Stomach (tissue), 4 donors: ENCODE measurements at regions not wholly inside any gene's neighbourhood (a gene's known extent, or its start where the extent isn't known, plus 50 kb on each side); places are given as distances from the start of the nearest gene placed in this dataset.
"Not testable (repeated sequence)": the region's sequence is repeated elsewhere in the genome, so short reads cannot be mapped to it uniquely, and the experiment has no call there.

Source experiments
- CTCF ChIP-seq, 7 experiments: fragments of 450-650 bp in 4 of 7; fragments of 200-600 bp in 3 of 7; sonication (generic) in 3 of 7; IDR thresholded peaks; one replicate each; pipeline ENCODE4 v1.5.1; 2016 to 2019; ENCODE audit warnings: antibody characterized with exemption in 7 of 7, control low read depth in 2 of 7, mild to moderate bottlenecking in 1 of 7
- EP300 ChIP-seq: sonication (generic); formaldehyde crosslinking; IDR thresholded peaks from one replicate; pipeline ENCODE4 v1.6.1; 2017; ENCODE audit warnings: antibody characterized with exemption
- POLR2A ChIP-seq, 4 donors: fragments of 450-650 bp; IDR thresholded peaks; one replicate each; pipeline ENCODE4 v1.6.1; 2016; ENCODE audit warnings: antibody characterized with exemption in 4 of 4, control low read depth in 2 of 4, mild to moderate bottlenecking in 1 of 4, moderate library complexity in 1 of 4
- POLR2AphosphoS5 ChIP-seq, 3 donors: sonication (generic); formaldehyde crosslinking; IDR thresholded peaks; one replicate each; pipeline ENCODE4 v1.6.1; 2016; ENCODE audit warnings: antibody characterized with exemption in 3 of 3

- TF ChIP-seq CTCF (IDR thresholded peaks at IDR 0.05); POLR2A (IDR thresholded peaks at IDR 0.05); POLR2AphosphoS5 (IDR thresholded peaks at IDR 0.05); EP300: not testable (repeated sequence)
Measured at GRCh38 chr5:79879880-79880279, 111.2 kb downstream of the MTX3 start.
